ENCODE measurements at regions not wholly inside any gene's neighbourhood (a gene's known extent, or its start where the extent isn't known, plus 50 kb on each side); places are given as distances from the start of the nearest gene placed in this dataset.

DNA sequence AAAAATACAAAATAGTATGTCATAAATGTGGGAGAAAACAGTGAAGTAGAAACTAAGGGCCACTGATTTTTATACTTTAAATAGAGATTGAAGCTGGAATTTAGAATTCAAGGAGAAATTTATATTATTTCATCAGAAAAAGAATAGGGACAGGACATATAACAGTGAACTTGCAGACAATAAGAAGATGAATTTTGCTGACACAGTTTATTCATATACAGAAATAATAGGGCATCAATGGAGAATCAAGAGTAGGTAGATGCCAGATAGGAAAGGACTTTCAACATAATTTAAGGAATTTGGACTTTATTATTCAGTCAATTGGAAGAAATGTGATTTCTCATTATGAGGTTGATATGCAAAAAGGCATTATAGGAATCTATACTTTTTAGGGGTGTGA, 118.9 kb upstream of the HNMT start:
- no peaks in the 10 kb centered on the region for H3K9me3 ChIP-seq
- intact Hi-C loops (cut with DNase I; ENCODE audit: low total_unique reads), result no loop called here

DNA sequence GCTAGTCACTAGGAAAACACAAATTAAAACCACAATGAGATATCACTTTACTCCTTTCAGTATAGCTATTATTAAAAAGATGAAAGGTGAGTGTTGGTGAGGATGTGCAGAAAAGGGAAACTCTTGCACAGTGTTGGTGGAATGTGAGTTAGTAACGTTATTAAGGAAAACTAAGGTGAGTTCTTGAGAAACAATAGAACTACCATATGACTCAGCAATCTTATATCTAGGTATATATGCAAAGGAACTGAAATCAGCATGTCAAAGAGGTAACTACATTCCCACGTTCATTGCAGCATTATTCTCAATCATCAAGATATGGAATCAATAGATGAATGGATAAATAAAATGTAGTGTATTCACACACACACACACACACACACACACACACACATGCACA, 117.3 kb upstream of the HNMT start:
- WGBS, 2 donors, result 73 to 83% methylated on average over 2 of the region's 2 CpGs
- H3K4me3 ChIP-seq, result no peak overlapping the region
- H3K27ac ChIP-seq, result no peak overlapping the region
- intact Hi-C loops (cut with DNase I; ENCODE audit: low total_unique reads), result no loop called here
- H3K27me3 ChIP-seq, result no peaks in the 10 kb centered on the region
- H3K9me3 ChIP-seq, result no peaks in the 10 kb centered on the region
- H3K36me3 ChIP-seq (ENCODE audit: low read depth, missing control alignments), result no peaks in the 10 kb centered on the region
- no peaks in the 10 kb centered on the region for H3K4me1 ChIP-seq
- no peak for TF ChIP-seq POLR2A (IDR thresholded peaks at IDR 0.05)
- TF ChIP-seq, protein P1, sequence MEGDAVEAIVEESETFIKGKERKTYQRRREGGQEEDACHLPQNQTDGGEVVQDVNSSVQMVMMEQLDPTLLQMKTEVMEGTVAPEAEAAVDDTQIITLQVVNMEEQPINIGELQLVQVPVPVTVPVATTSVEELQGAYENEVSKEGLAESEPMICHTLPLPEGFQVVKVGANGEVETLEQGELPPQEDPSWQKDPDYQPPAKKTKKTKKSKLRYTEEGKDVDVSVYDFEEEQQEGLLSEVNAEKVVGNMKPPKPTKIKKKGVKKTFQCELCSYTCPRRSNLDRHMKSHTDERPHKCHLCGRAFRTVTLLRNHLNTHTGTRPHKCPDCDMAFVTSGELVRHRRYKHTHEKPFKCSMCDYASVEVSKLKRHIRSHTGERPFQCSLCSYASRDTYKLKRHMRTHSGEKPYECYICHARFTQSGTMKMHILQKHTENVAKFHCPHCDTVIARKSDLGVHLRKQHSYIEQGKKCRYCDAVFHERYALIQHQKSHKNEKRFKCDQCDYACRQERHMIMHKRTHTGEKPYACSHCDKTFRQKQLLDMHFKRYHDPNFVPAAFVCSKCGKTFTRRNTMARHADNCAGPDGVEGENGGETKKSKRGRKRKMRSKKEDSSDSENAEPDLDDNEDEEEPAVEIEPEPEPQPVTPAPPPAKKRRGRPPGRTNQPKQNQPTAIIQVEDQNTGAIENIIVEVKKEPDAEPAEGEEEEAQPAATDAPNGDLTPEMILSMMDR (IDR thresholded peaks at IDR 0.05), result no peak
- no peak for DNase-seq

More for the DNA sequence above, 118.9 kb upstream of the HNMT start:
- H3K27me3 ChIP-seq, result no peaks in the 10 kb centered on the region
- TF ChIP-seq, protein P1 (IDR thresholded peaks at IDR 0.05), result no peak
- TF ChIP-seq POLR2A (IDR thresholded peaks at IDR 0.05), result no peak
- no peaks in the 10 kb centered on the region for H3K4me1 ChIP-seq
- no peak for DNase-seq
- no peaks in the 10 kb centered on the region for H3K36me3 ChIP-seq (ENCODE audit: low read depth, missing control alignments)
- no peak overlapping the region for H3K4me3 ChIP-seq
- H3K27ac ChIP-seq, result no peak overlapping the region

DNA sequence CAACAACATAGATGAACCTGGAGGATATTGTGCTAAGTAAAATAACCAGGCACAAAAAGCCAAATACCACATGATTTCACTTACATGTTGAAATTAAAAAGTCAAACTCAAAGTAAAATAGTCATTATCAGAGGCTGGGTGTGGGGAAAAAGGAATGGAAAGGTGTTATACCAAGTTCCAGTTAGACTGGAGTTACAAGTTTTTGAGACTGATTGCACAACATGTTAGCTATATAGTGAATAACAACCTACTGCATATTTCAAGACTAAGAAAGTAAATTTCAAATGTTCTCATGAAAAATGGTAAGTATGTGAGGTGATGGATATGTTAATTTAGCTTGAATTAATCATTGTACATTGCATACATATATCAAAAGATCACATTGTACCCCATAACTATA, 116.8 kb upstream of the HNMT start:
- Histone ChIP-seq H3K4me3 (no peak overlapping the region), H3K4me1 (no peaks in the 10 kb centered on the region), H3K27ac (no peak overlapping the region), H3K36me3 (ENCODE audit: low read depth, missing control alignments) (no peaks in the 10 kb centered on the region), H3K27me3 (no peaks in the 10 kb centered on the region), H3K9me3 (no peaks in the 10 kb centered on the region)
- intact Hi-C loops (cut with DNase I; ENCODE audit: low total_unique reads), result no loop called here
- no peak for DNase-seq
- TF ChIP-seq, protein P1 (IDR thresholded peaks at IDR 0.05), result no peak
- TF ChIP-seq POLR2A (IDR thresholded peaks at IDR 0.05), result no peak

DNA sequence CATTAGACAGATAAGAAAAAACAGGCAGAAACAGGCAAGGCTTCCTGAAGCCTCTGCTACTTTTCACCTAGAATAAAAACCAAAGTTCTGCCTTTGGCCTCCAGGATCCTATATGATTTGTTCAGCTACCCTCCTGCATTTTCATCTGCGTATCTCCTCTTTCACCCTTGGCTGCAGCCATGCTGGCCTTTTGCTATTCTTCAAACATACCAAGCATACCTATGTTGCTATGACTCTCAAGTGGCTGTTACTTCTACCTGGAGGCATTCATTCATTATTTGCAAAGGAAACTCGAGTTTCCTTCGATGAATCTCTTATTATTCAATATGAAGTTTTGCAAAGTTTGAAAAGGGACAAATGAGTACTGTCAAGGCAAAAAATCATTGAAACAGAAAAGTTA, 106.4 kb upstream of the HNMT start:
- H3K27me3 ChIP-seq, result no peaks in the 10 kb centered on the region
- intact Hi-C loops (cut with DNase I; ENCODE audit: low total_unique reads), result no loop called here
- H3K36me3 ChIP-seq (ENCODE audit: low read depth, missing control alignments), result no peaks in the 10 kb centered on the region
- WGBS, 2 donors, result 58 to 68% methylated on average over 3 of the region's 3 CpGs
- H3K4me3 ChIP-seq, result no peak overlapping the region
- no peak for DNase-seq
- no peak overlapping the region for H3K27ac ChIP-seq
- no peak for TF ChIP-seq POLR2A (IDR thresholded peaks at IDR 0.05)
- TF ChIP-seq, protein P1 (IDR thresholded peaks at IDR 0.05), result no peak
- no peaks in the 10 kb centered on the region for H3K4me1 ChIP-seq
- H3K9me3 ChIP-seq, result no peaks in the 10 kb centered on the region

DNA sequence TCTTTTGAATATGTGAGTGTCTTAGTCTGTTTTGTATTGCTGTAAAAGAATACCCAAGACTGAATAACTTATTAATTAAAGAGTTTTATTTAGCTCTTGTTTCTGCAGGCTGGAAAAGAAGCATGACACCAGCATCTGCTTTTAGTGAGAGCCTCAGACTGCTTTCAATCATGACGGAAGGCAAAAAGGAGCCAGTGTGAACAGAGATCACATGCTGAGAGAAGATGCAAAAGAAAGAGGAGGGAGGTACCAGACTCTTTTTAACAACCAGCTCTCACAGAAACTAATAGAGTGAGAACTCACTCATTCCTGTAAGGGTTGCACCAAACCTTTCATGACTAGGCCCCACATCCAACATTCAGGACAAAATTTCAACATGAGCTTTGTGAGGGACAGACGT, 101.6 kb upstream of the HNMT start:
- WGBS, 2 donors, result 88% methylated on average over 2 of the region's 2 CpGs
- DNase-seq, result no peak
- no peak overlapping the region for H3K27ac ChIP-seq
- H3K9me3 ChIP-seq, result no peaks in the 10 kb centered on the region
- intact Hi-C loops (cut with DNase I; ENCODE audit: low total_unique reads), result no loop called here
- no peak overlapping the region for H3K4me3 ChIP-seq
- TF ChIP-seq, protein P1 (IDR thresholded peaks at IDR 0.05), result no peak
- no peak for TF ChIP-seq POLR2A (IDR thresholded peaks at IDR 0.05)
- no peaks in the 10 kb centered on the region for H3K27me3 ChIP-seq
- no peaks in the 10 kb centered on the region for H3K4me1 ChIP-seq
- H3K36me3 ChIP-seq (ENCODE audit: low read depth, missing control alignments), result no peaks in the 10 kb centered on the region
